Upper lobe of left lung (tissue), 6 donors: ENCODE measurements at regions not wholly inside any gene's neighbourhood (a gene's known extent, or its start where the extent isn't known, plus 50 kb on each side); places are given as distances from the start of the nearest gene placed in this dataset.

ENCODE experiments used
- ATAC-seq, 2 donors: fragments of 200-7000 bp; cut with Tn5 transposase; one replicate each; pipeline ENCODE4 v1.9.1; 2022; ENCODE audit warnings: mild to moderate bottlenecking in 2 of 2, moderate library complexity in 2 of 2; ENCODE audit not compliant: low FRiP score in 2 of 2
- DNase-seq, 2 donors: peaks; one replicate each; pipeline ENCODE4 v3.0.0-alpha.2; 2019 to 2020
- H3K27ac ChIP-seq, 4 donors: fragments of 200-600 bp; sonication (generic); one replicate each; pipeline ENCODE4 v1.5.1; 2016 to 2019
- H3K27me3 ChIP-seq, 4 donors: fragments of 200-600 bp; sonication (generic); one replicate each; pipeline ENCODE4 v1.5.1; 2017 to 2019
- H3K36me3 ChIP-seq, 4 donors: fragments of 200-600 bp; sonication (generic); one replicate each; pipeline ENCODE4 v1.5.1; 2016 to 2019
- H3K4me1 ChIP-seq, 4 donors: fragments of 200-600 bp; sonication (generic); one replicate each; pipeline ENCODE4 v1.5.1; 2018 to 2019
- H3K4me3 ChIP-seq, 4 donors: fragments of 200-600 bp; sonication (generic); one replicate each; pipeline ENCODE4 v1.5.1; 2017 to 2019; ENCODE audit warnings: mild to moderate bottlenecking in 2 of 4, moderate library complexity in 1 of 4
- H3K9me3 ChIP-seq, 4 donors: fragments of 200-600 bp; sonication (generic); one replicate each; pipeline ENCODE4 v1.5.1; 2018 to 2019
- EP300 ChIP-seq, 4 donors: sonication (generic); formaldehyde crosslinking; IDR thresholded peaks; one replicate each; pipeline ENCODE4 v1.5.1; 2017; ENCODE audit warnings: antibody characterized with exemption in 4 of 4, control low read depth in 2 of 4
- POLR2A ChIP-seq, 4 donors: fragments of 450-650 bp; IDR thresholded peaks; one replicate each; pipeline ENCODE4 v1.5.1; 2016 to 2017; ENCODE audit warnings: antibody characterized with exemption in 4 of 4, mild to moderate bottlenecking in 2 of 4
- POLR2AphosphoS5 ChIP-seq, 2 donors: sonication (generic); formaldehyde crosslinking; IDR thresholded peaks; one replicate each; pipeline ENCODE4 v1.5.1; 2017; ENCODE audit warnings: antibody characterized with exemption in 2 of 2
- WGBS, 2 donors: methylation state at CpG; one replicate each; pipeline ENCODE4 v1.1.5; 2017 to 2018; 5-methylcytosine and 5-hydroxymethylcytosine counted together
- TF ChIP-seq, protein P1 (sequence below), 6 experiments: fragments of 450-650 bp in 4 of 6; fragments of 200-600 bp in 2 of 6; sonication (generic) in 2 of 6; IDR thresholded peaks; one replicate each; pipeline ENCODE4 v1.5.1; 2016 to 2019; ENCODE audit warnings: antibody characterized with exemption in 6 of 6
- donor health status: DM: no; HTN: no; CAD: no; lungs with moderate emphysema.
- donor health status: DM: no; HTN: yes; CAD: no; lungs with severe emphysema.

- ATAC-seq: no peak
- 92 to 95% methylated on average over 6 of the region's 6 CpGs for WGBS, 2 donors
- no peak overlapping the region for H3K27ac ChIP-seq
- DNase-seq: no peak
- no peak for TF ChIP-seq EP300 (IDR thresholded peaks at IDR 0.05)
- TF ChIP-seq POLR2AphosphoS5 (IDR thresholded peaks at IDR 0.05): no peak
- TF ChIP-seq POLR2A (IDR thresholded peaks at IDR 0.05): no peak
- TF ChIP-seq, protein P1, sequence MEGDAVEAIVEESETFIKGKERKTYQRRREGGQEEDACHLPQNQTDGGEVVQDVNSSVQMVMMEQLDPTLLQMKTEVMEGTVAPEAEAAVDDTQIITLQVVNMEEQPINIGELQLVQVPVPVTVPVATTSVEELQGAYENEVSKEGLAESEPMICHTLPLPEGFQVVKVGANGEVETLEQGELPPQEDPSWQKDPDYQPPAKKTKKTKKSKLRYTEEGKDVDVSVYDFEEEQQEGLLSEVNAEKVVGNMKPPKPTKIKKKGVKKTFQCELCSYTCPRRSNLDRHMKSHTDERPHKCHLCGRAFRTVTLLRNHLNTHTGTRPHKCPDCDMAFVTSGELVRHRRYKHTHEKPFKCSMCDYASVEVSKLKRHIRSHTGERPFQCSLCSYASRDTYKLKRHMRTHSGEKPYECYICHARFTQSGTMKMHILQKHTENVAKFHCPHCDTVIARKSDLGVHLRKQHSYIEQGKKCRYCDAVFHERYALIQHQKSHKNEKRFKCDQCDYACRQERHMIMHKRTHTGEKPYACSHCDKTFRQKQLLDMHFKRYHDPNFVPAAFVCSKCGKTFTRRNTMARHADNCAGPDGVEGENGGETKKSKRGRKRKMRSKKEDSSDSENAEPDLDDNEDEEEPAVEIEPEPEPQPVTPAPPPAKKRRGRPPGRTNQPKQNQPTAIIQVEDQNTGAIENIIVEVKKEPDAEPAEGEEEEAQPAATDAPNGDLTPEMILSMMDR (IDR thresholded peaks at IDR 0.05): no peak
- H3K4me1 ChIP-seq: peaks cover 1 to 9% (median 6%) of the 10 kb centered on the region in 4 donors
- H3K27me3 ChIP-seq: no peaks in the 10 kb centered on the region
- no peak overlapping the region for H3K4me3 ChIP-seq
- no peaks in the 10 kb centered on the region for H3K9me3 ChIP-seq
- H3K36me3 ChIP-seq: no peaks in the 10 kb centered on the region
These were observed 51.8 kb upstream of the PNRC1 start for GRCh38 chr6:89028774-89029173.

DNA sequence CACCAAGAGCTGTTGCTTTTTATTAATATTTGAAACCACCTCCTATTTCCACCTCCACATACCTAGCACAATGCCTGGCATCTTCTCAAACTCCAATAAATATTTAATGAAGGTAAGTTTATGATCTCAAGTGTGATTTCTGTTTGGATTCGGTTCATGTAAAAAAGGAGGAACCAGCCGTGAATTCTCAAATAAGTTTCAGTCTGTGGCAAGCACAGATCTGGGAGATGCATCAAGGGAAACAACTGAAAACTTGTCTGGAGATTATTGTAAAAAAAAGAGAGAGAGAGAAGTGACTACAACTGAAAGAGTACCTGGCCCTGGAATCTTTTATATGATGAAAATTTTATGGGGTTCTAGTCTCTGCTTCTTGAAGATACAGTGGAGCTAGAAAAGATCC, 52.8 kb upstream of the PNRC1 start:
- 38 to 48% methylated on average over 2 of the region's 2 CpGs for WGBS, 2 donors
- H3K4me1 ChIP-seq: peaks cover 4 to 10% (median 6%) of the 10 kb centered on the region in 4 donors
- no peaks in the 10 kb centered on the region for H3K36me3 ChIP-seq
- H3K9me3 ChIP-seq: no peaks in the 10 kb centered on the region
- H3K27ac ChIP-seq: no peak overlapping the region
- no peak for ATAC-seq
- DNase-seq: no peak
- H3K27me3 ChIP-seq: no peaks in the 10 kb centered on the region
- H3K4me3 ChIP-seq: no peak overlapping the region
- TF ChIP-seq POLR2AphosphoS5 (IDR thresholded peaks at IDR 0.05): no peak
- TF ChIP-seq, protein P1 (IDR thresholded peaks at IDR 0.05): no peak
- TF ChIP-seq POLR2A (IDR thresholded peaks at IDR 0.05): no peak
- no peak for TF ChIP-seq EP300 (IDR thresholded peaks at IDR 0.05)

DNA sequence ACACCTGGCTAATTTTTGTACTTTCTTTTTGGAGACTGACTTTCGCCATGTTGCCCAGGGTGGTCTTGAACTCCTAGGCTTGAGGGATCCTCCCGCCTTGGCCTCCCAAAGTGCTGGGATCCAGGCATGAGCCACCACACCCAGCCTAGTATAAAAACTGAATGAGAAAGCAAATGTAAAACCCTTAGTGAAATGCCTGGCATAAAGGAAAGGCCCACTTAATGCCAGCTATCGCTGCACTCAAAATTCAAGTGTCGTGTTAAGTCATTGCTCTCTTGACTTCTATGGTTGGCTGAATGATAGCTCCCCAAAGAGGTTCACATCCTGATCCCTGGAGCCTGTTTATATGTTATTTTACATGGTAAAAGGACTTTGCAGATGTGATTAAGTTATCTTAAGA, 54.4 kb upstream of the PNRC1 start:
- peaks cover 0 to 10% (median 6%) of the 10 kb centered on the region in 4 donors for H3K4me1 ChIP-seq
- no peaks in the 10 kb centered on the region for H3K36me3 ChIP-seq
- H3K4me3 ChIP-seq: no peak overlapping the region
- TF ChIP-seq POLR2A (IDR thresholded peaks at IDR 0.05) (no peak), POLR2AphosphoS5 (IDR thresholded peaks at IDR 0.05) (no peak), EP300 (IDR thresholded peaks at IDR 0.05) (peak in 1 of 4 donors; percentile 48)
- no peak overlapping the region for H3K27ac ChIP-seq
- peak in 1 of 2 donors; percentile 30 for DNase-seq
- no peaks in the 10 kb centered on the region for H3K27me3 ChIP-seq
- ATAC-seq: no peak
- H3K9me3 ChIP-seq: no peaks in the 10 kb centered on the region
- WGBS, 2 donors: 79 to 91% methylated on average over 4 of the region's 4 CpGs

DNA sequence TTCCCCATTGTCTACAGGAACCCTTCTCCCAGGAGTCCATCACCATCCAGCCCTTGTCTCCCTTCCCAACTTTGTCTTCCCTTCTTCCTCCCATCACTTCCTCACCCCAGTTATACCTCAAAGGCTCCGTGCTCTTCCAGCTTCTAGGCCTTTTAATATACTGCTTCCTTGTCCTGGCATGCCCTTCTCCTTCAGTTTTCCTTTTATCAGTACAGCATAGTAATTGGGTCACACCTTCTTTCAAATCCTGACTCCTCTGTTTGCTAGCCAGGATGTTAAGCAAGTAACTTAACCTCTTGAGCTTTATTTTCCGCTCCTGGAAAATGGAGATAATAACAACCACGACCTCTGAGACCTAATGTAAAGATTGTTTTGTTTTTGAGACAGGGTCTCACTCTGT, 54.9 kb upstream of the PNRC1 start:
- Histone ChIP-seq H3K27me3 (no peaks in the 10 kb centered on the region), H3K4me3 (no peak overlapping the region), H3K36me3 (no peaks in the 10 kb centered on the region), H3K27ac (no peak overlapping the region), H3K9me3 (no peaks in the 10 kb centered on the region), H3K4me1 (peaks cover 0 to 10% (median 6%) of the 10 kb centered on the region in 4 donors)
- no peak for ATAC-seq
- no peak for DNase-seq
- TF ChIP-seq POLR2AphosphoS5 (IDR thresholded peaks at IDR 0.05) (no peak), POLR2A (IDR thresholded peaks at IDR 0.05) (no peak), EP300 (IDR thresholded peaks at IDR 0.05) (no peak)
- TF ChIP-seq, protein P1 (IDR thresholded peaks at IDR 0.05): no peak
- 59 to 69% methylated on average over 3 of the region's 3 CpGs for WGBS, 2 donors

DNA sequence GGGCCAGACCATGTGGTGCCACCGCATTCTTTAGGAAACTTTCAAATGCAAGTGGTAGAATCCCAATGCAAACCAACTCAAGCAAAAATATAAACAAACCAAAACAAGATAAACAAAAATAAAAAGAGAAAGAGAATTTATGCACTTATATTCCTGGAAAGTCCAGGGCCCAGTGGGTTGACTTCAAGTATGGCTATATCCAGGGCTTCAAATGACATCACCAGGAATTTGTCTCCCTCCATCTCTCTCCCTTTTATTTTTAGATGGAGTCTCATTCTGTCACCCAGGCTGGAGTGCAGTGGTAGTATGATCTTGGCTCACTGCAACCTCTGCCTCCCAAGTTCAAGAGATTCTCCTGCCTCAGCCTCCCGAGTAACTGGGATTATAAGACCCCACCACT, 56.1 kb upstream of the PNRC1 start:
- WGBS, 2 donors: 84 to 85% methylated on average over 2 of the region's 2 CpGs
- no peak overlapping the region for H3K4me3 ChIP-seq
- H3K27me3 ChIP-seq: no peaks in the 10 kb centered on the region
- DNase-seq (no peak), ATAC-seq (no peak)
- TF ChIP-seq, protein P1 (IDR thresholded peaks at IDR 0.05): no peak
- no peak for TF ChIP-seq POLR2A (IDR thresholded peaks at IDR 0.05)
- no peak for TF ChIP-seq EP300 (IDR thresholded peaks at IDR 0.05)
- TF ChIP-seq POLR2AphosphoS5 (IDR thresholded peaks at IDR 0.05): no peak
- H3K9me3 ChIP-seq: no peaks in the 10 kb centered on the region
- no peak overlapping the region for H3K27ac ChIP-seq
- peaks cover 0 to 10% (median 6%) of the 10 kb centered on the region in 4 donors for H3K4me1 ChIP-seq
- H3K36me3 ChIP-seq: no peaks in the 10 kb centered on the region
